NK-92 (cell line): ENCODE measurements at regions not wholly inside any gene's neighbourhood (a gene's known extent, or its start where the extent isn't known, plus 50 kb on each side); places are given as distances from the start of the nearest gene placed in this dataset.
"Not testable (repeated sequence)": the region's sequence is repeated elsewhere in the genome, so short reads cannot be mapped to it uniquely, and the experiment has no call there.

Experiments used
- DNase-seq: peaks from one replicate; lab custom pipeline; 2025; ENCODE audit not compliant: unreplicated experiment; lab: John Stamatoyannopoulos, UW

- DNase-seq = no peak
Measured at GRCh38 chr7:25696571-25696970, 455.4 kb upstream of the NFE2L3 start.

GRCh38 chr7:25698451-25699113, 453.4 kb upstream of the NFE2L3 start:
- DNase-seq = no peak

- not testable (repeated sequence) for DNase-seq
Measured at GRCh38 chr7:25700141-25700540, 451.9 kb upstream of the NFE2L3 start.

- DNase-seq = no peak
Measured at GRCh38 chr7:25704413-25704812, 447.6 kb upstream of the NFE2L3 start.

- DNase-seq = no peak
Measured at GRCh38 chr7:25706764-25707163, 445.2 kb upstream of the NFE2L3 start.

- no peak for DNase-seq
Measured at GRCh38 chr7:25707768-25708620, 444.0 kb upstream of the NFE2L3 start.

- no peak for DNase-seq
Measured at GRCh38 chr7:25710959-25711358, 441.0 kb upstream of the NFE2L3 start.

GRCh38 chr7:25711940-25712339, 440.1 kb upstream of the NFE2L3 start:
- no peak for DNase-seq

GRCh38 chr7:25712500-25712899, 439.5 kb upstream of the NFE2L3 start:
- no peak for DNase-seq

- DNase-seq = no peak
Measured at GRCh38 chr7:25714013-25714412, 438.0 kb upstream of the NFE2L3 start.

GRCh38 chr7:25716421-25716820, 435.6 kb upstream of the NFE2L3 start:
- no peak for DNase-seq

GRCh38 chr7:25718596-25718995, 433.4 kb upstream of the NFE2L3 start:
- DNase-seq = no peak

GRCh38 chr7:25719190-25719896, 432.7 kb upstream of the NFE2L3 start:
- DNase-seq = no peak

GRCh38 chr7:25720427-25720826, 431.6 kb upstream of the NFE2L3 start:
- no peak for DNase-seq

- DNase-seq = no peak
Measured at GRCh38 chr7:25722856-25723255, 429.1 kb upstream of the NFE2L3 start.

- DNase-seq = no peak
Measured at GRCh38 chr7:25725451-25725850, 426.5 kb upstream of the NFE2L3 start.

GRCh38 chr7:25726170-25726780, 425.7 kb upstream of the NFE2L3 start:
- DNase-seq = no peak

GRCh38 chr7:25726781-25727311, 425.2 kb upstream of the NFE2L3 start:
- DNase-seq = no peak

GRCh38 chr7:25727446-25727845, 424.6 kb upstream of the NFE2L3 start:
- DNase-seq = no peak

- no peak for DNase-seq
Measured at GRCh38 chr7:25727876-25728275, 424.1 kb upstream of the NFE2L3 start.
